Neural progenitor cell (in vitro differentiated cells): ENCODE measurements at regions not wholly inside any gene's neighbourhood (a gene's known extent, or its start where the extent isn't known, plus 50 kb on each side); places are given as distances from the start of the nearest gene placed in this dataset.
A peak's percentile ranks its signal among the peaks of the same experiment; 100 is the strongest.

Source experiments
- DNase-seq: peaks from one replicate; pipeline ENCODE4 v3.0.0-alpha.2; 2016; ENCODE audit warnings: low spot score
- H2AFZ ChIP-seq: fragments of 200-600 bp; sonication (generic); replicated peaks from 2 replicates; pipeline ENCODE4 v1.6.1; 2016; ENCODE audit warnings: antibody characterized with exemption
- H3F3A ChIP-seq: fragments of 200-600 bp; sonication (generic); 2 replicates; pipeline ENCODE4 v1.6.1; 2016; ENCODE audit warnings: antibody characterized with exemption, low read depth
- H3K27ac ChIP-seq: fragments of 200-600 bp; sonication (generic); 2 replicates; pipeline ENCODE4 v1.5.1; 2016; ENCODE audit warnings: mild to moderate bottlenecking
- H3K27me3 ChIP-seq: fragments of 200-600 bp; sonication (generic); 2 replicates; pipeline ENCODE4 v1.6.1; 2016; ENCODE audit warnings: mild to moderate bottlenecking, moderate library complexity
- H3K36me3 ChIP-seq: fragments of 200-600 bp; sonication (generic); 2 replicates; pipeline ENCODE4 v1.5.1; 2016
- H3K4me1 ChIP-seq: fragments of 200-600 bp; sonication (generic); 2 replicates; pipeline ENCODE4 v1.6.1; 2016; ENCODE audit warnings: mixed run types
- H3K4me2 ChIP-seq: fragments of 200-600 bp; sonication (generic); 2 replicates; pipeline ENCODE4 v1.6.1; 2016
- H3K4me3 ChIP-seq: fragments of 200-600 bp; sonication (generic); 2 replicates; pipeline ENCODE4 v1.5.1; 2016
- H3K79me2 ChIP-seq: fragments of 200-600 bp; sonication (generic); 2 replicates; pipeline ENCODE4 v1.6.1; 2016; ENCODE audit warnings: low read depth
- H3K9ac ChIP-seq: fragments of 200-600 bp; sonication (generic); 2 replicates; pipeline ENCODE4 v1.6.1; 2016
- H3K9me3 ChIP-seq: fragments of 200-600 bp; sonication (generic); 2 replicates; pipeline ENCODE4 v1.5.1; 2016; ENCODE audit warnings: low read depth
- H4K20me1 ChIP-seq: fragments of 200-600 bp; sonication (generic); 2 replicates; pipeline ENCODE4 v1.6.1; 2016; ENCODE audit warnings: low read depth
- H3K27ac Mint-ChIP-seq: 3 replicates; pipeline ENCODE4 v1.8.0; 2021; ENCODE audit warnings: mixed read lengths
- H3K27me3 Mint-ChIP-seq: 2 replicates; pipeline ENCODE4 v1.8.0; 2022; ENCODE audit warnings: low read depth, mild to moderate bottlenecking, inconsistent platforms, moderate library complexity, mixed read lengths; ENCODE audit not compliant: insufficient read depth
- H3K36me3 Mint-ChIP-seq: 3 replicates; pipeline ENCODE4 v1.8.0; 2021; ENCODE audit warnings: mixed read lengths
- H3K4me1 Mint-ChIP-seq: 3 replicates; pipeline ENCODE4 v1.8.0; 2021; ENCODE audit warnings: mixed read lengths
- H3K4me3 Mint-ChIP-seq: 3 replicates; pipeline ENCODE4 v1.8.0; 2021; ENCODE audit warnings: mild to moderate bottlenecking, moderate library complexity, mixed read lengths
- H3K9me3 Mint-ChIP-seq: 3 replicates; pipeline ENCODE4 v1.8.0; 2020; ENCODE audit warnings: mixed read lengths
- CTCF ChIP-seq: fragments of 200-600 bp; sonication (generic); IDR thresholded peaks from 2 replicates; pipeline ENCODE4 v1.5.1; 2017; ENCODE audit warnings: antibody characterized with exemption, mild to moderate bottlenecking
- EZH2 ChIP-seq: fragments of 200-600 bp; sonication (generic); IDR thresholded peaks from 2 replicates; pipeline ENCODE4 v1.6.1; 2017; ENCODE audit warnings: antibody characterized with exemption, mild to moderate bottlenecking, moderate library complexity
- EZH2phosphoT487 ChIP-seq: fragments of 200-600 bp; sonication (generic); IDR thresholded peaks from 2 replicates; pipeline ENCODE4 v1.6.1; 2017; ENCODE audit warnings: antibody characterized with exemption

- Histone ChIP-seq H3F3A (no peaks in the 10 kb centered on the region), H3K9ac (no peak overlapping the region), H3K27ac (no peak overlapping the region), H3K4me2 (no peak overlapping the region), H3K4me3 (no peak overlapping the region), H3K36me3 (no peaks in the 10 kb centered on the region), H3K4me1 (no peaks in the 10 kb centered on the region), H4K20me1 (no peaks in the 10 kb centered on the region), H3K79me2 (no peaks in the 10 kb centered on the region), H3K27me3 (no peaks in the 10 kb centered on the region), H2AFZ (no peak overlapping the region), H3K9me3 (no peaks in the 10 kb centered on the region)
- no peak for TF ChIP-seq EZH2phosphoT487
- TF ChIP-seq CTCF, result no peak
- TF ChIP-seq EZH2, result no peak
- Mint-ChIP-seq H3K27me3 (no peaks in the 10 kb centered on the region), H3K36me3 (no peaks in the 10 kb centered on the region), H3K27ac (no peak overlapping the region), H3K4me3 (no peak overlapping the region), H3K4me1 (no peaks in the 10 kb centered on the region), H3K9me3 (peaks cover 3% of the 10 kb centered on the region)
- no peak for DNase-seq
These were observed 450.4 kb downstream of the LRFN5 start for GRCh38 chr14:42057111-42057510.

GRCh38 chr14:42047421-42048055, 440.9 kb downstream of the LRFN5 start:
- H2AFZ ChIP-seq, result peak overlapping the region; percentile 26
- no peak overlapping the region for H3K4me2 ChIP-seq

GRCh38 chr14:42045383-42045782, 438.7 kb downstream of the LRFN5 start:
- TF ChIP-seq EZH2, result no peak
- TF ChIP-seq EZH2phosphoT487, result no peak
- no peak for TF ChIP-seq CTCF
- no peaks in the 10 kb centered on the region for H3K27me3 Mint-ChIP-seq
- Histone ChIP-seq H3K79me2 (no peaks in the 10 kb centered on the region), H3K9me3 (no peaks in the 10 kb centered on the region), H3K4me1 (no peaks in the 10 kb centered on the region), H3K27ac (no peak overlapping the region), H3K4me3 (no peak overlapping the region), H3K9ac (no peak overlapping the region), H3K4me2 (no peak overlapping the region), H3F3A (no peaks in the 10 kb centered on the region), H3K36me3 (no peaks in the 10 kb centered on the region), H2AFZ (no peak overlapping the region), H3K27me3 (no peaks in the 10 kb centered on the region), H4K20me1 (no peaks in the 10 kb centered on the region)
- no peak overlapping the region for H3K4me3 Mint-ChIP-seq
- no peaks in the 10 kb centered on the region for H3K9me3 Mint-ChIP-seq
- no peaks in the 10 kb centered on the region for H3K36me3 Mint-ChIP-seq
- H3K27ac Mint-ChIP-seq, result no peak overlapping the region
- H3K4me1 Mint-ChIP-seq, result no peaks in the 10 kb centered on the region
- DNase-seq, result no peak

More at GRCh38 chr14:42047421-42048055, 440.9 kb downstream of the LRFN5 start:
- no peak overlapping the region for H3K9ac ChIP-seq
- DNase-seq, result no peak
- no peak overlapping the region for H3K4me3 ChIP-seq
- no peaks in the 10 kb centered on the region for H3K36me3 ChIP-seq
- Mint-ChIP-seq H3K27ac (no peak overlapping the region), H3K36me3 (no peaks in the 10 kb centered on the region), H3K4me3 (no peak overlapping the region), H3K9me3 (no peaks in the 10 kb centered on the region), H3K4me1 (no peaks in the 10 kb centered on the region), H3K27me3 (no peaks in the 10 kb centered on the region)
- no peaks in the 10 kb centered on the region for H3K9me3 ChIP-seq
- no peaks in the 10 kb centered on the region for H3K79me2 ChIP-seq
- H3K27ac ChIP-seq, result no peak overlapping the region
- H4K20me1 ChIP-seq, result no peaks in the 10 kb centered on the region
- H3F3A ChIP-seq, result no peaks in the 10 kb centered on the region
- no peaks in the 10 kb centered on the region for H3K27me3 ChIP-seq
- no peaks in the 10 kb centered on the region for H3K4me1 ChIP-seq
- no peak for TF ChIP-seq CTCF
- no peak for TF ChIP-seq EZH2phosphoT487
- no peak for TF ChIP-seq EZH2
